OCI-LY7 (cell line): ENCODE measurements at regions not wholly inside any gene's neighbourhood (a gene's known extent, or its start where the extent isn't known, plus 50 kb on each side); places are given as distances from the start of the nearest gene placed in this dataset.

ENCODE experiments used
- CTCF ChIP-seq: fragments of 200-600 bp; sonication (generic); conservative IDR thresholded peaks from 2 replicates; pipeline ENCODE4 v1.5.1; 2014; ENCODE audit warnings: mild to moderate bottlenecking, antibody characterized with exemption, low read length, moderate library complexity, mixed read lengths
- EZH2phosphoT487 ChIP-seq: fragments of 200-600 bp; sonication (generic); IDR thresholded peaks from 2 replicates; pipeline ENCODE4 v1.6.1; 2018; ENCODE audit warnings: low read depth, borderline replicate concordance, mild to moderate bottlenecking, mixed run types, antibody characterized with exemption, low read length, moderate library complexity, mixed read lengths

- TF ChIP-seq CTCF: no peak
- no peak for TF ChIP-seq EZH2phosphoT487
Measured at GRCh38 chr2:15736396-15737180, 144.9 kb downstream of the DDX1 start.
